HG03108 (cell line): ENCODE measurements at regions not wholly inside any gene's neighbourhood (a gene's known extent, or its start where the extent isn't known, plus 50 kb on each side); places are given as distances from the start of the nearest gene placed in this dataset.
"Not testable (repeated sequence)": the region's sequence is repeated elsewhere in the genome, so short reads cannot be mapped to it uniquely, and the experiment has no call there.

Source experiments
- ATAC-seq: cut with Tn5 transposase; IDR thresholded peaks from one replicate; pipeline ENCODE4 v1.9.1; 2021; ENCODE audit warnings: moderate library complexity; ENCODE audit not compliant: unreplicated experiment

DNA sequence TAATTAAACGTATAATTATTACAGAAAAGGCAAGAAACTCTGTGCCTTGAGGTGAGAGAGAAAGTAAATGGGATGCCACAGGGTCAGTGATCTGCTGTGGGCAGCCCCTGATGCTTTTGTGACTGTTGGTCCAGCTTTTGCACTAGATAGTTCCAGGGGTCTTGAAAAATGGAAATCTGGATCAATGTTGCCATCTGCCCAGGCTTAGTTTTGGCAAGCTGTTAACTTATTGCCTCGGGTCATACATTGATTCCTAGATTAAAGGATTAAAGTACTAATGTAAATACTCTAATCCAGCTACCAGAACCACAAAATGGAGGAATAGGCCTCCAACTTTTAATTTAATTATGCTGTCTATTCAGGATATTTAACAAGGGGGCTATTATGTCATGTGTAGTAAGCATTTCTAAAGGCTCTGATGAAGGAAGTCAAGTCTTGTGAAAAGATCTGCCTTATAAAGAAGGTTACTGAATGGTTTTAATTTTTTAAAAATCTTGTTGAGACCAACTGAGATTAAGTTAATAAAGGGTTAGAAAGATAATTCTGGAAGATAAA is 376.0 kb upstream of the HS3ST5 start:
- ATAC-seq: no peak

DNA sequence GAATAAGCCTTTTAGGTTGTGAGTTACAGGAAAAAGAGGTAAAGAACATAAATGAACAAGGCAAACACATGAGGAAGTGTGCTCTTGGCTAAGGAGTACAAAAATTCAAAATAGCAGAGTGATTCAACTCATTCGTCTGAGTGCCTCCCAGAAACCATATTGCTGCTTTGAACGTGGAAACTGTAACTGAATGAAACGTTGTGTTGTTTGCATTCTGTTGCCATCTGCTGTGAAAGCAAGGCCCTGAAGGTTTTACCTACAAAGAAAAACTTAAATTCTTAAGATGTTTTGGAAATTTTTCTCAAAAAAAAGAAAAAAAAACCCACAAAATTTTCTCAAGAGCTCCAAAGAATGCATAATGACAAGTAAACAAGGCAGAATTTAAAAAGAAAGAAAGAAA is 375.4 kb upstream of the HS3ST5 start:
- ATAC-seq: no peak

DNA sequence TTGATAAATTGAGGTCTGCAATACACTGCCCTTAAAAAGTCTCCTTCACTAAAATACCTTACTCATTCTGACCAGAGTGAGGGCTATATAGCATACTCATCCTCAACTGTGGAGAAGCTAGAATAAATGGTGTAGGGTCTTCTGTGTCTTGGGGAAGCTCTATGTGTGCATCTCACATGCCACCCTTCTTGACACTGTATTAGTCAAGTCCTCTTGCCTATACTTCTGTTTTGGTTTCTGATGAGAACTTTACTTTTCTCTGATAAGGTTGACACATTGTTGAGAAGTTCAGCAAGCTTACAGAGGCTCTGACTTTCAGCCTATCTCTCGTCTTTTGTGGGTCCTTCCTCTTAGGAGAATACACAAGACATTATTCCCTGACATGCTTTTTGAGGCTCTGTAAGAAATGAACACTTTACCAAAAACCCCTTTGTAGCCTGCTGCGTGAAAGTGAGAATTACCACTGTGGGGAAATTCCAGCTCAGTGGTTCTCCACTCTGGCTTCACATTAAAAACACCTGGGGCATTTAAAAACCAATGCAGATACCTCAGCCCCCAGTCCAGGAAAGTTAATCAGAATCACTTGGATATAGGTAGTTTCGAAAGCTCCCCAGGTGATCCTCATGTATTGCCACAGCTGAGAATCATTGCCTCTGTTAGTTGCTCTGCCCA is 372.1 kb upstream of the HS3ST5 start:
- ATAC-seq: no peak

DNA sequence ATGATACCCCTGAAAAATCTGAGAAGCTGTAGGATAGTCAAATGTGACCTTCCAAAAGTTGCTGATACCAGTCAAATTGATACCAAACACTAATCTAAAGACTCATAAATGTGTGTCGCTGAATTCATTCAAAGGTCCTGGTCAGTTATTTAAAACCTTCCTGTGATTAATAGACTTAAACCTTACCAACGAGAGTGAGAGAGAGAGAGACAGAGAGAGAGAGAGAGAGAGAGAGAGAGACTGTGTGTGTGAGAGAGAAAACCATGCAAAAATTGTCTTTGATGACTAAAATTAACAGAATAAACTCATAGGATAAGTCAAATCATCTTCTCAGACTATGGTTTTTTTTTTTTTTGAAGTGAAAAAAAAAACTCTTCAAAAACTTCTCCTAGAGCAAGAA is 370.9 kb upstream of the HS3ST5 start:
- ATAC-seq: no peak

DNA sequence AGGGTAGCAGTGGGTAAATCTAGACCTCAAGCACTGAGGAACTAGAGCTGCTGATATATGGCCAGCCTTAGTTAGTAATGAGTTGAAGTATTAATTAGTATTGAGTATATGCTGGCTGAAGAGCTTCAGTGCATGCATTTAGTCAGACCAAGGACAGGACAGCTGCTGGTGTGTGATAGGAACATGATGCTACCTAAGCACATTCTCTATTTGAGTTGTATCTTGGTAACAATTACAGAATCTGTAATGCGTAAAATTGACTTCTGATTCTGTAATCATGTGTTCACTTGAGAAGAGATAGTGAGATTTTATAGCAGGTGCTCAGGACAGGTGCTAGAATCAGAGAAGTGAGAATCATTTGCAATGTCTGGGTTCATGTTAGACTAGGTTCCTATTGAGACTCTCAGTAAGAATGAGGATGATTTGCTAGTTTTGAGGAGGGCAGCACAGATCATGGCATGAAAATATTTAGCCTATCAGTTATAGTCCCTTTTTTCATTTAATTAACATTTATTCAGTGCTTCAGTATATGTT is 369.4 kb upstream of the HS3ST5 start:
- ATAC-seq: no peak

DNA sequence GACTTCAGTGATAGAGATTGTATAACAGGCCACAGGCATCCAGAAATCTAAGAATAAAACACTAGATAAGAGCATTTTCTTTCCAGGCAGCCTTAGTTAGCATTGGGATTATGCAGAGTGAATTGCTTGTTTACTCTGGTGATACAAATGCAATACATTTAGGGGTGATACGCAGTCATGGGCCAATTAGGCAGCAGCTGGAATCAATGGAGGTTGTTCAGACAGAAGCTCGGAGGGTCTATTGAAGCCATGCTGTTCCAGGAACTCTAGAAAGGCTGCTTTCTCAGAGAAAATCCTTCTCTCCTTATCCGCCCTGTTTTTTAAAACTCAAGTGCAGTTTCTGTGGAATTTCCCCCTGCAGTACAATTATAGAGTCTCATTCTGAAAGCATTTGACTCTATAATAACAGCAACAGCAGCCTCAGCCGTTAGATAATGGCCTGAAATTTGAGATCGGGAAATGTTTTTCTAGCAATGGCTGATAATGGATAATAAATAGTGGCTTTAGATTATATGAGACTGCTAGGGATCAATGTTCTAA is 364.3 kb upstream of the HS3ST5 start:
- no peak for ATAC-seq

DNA sequence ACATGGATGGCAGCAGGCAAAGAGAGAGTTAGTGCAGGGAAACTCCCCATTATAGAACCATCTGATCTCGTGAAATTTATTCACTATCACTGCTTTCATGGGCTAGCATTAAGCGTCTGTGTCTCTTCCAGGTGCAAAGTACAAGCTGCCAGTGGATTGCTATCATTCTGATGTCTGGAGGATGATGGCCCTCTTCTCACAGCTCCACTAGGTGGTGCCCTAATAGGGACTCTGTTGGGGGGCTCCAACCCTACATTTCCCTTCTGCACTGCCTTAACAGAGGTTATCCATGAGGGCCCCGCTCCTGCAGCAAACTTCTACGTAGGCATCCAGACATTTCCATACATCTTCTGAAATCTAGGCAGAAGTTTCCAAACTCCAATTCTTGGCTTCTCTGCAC is 347.8 kb upstream of the HS3ST5 start:
- ATAC-seq: no peak

DNA sequence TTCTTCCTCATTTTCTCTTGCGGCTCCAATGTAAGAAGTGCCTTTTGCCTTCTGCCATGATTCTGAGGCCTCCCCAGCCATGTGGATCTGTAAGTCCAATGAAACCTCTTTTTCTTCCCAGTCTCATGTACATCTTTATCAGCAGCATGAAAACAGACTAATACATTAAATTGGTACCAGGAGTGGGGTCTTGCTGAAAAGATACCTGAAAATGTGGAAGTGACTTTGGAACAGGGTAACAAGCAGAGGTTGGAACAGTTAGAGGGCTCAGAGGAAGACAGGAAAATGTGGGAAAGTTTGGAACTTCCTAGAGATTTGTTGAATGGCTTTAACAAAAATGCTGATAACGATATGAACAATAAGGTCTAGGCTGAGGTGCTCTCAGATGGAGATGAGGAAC is 316.7 kb upstream of the HS3ST5 start:
- ATAC-seq: no peak

DNA sequence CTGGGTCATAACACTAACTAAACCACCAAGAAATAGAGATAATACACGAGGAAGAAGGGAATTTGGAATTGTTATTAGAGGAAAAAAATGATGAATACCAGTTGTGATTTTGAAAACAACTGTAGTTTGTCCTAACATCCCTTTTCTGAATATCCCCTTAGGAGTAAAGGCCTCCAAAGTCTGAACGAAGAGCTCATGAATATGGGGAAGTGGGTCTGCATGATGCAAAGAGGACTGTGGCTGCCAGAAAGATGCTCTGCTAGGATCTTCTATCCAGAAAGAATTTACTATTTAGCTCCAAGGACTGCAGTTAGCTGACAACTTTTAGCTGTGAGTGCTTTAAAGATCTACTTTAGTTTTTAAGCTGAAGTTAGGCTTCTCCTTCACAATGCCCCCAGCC is 308.8 kb upstream of the HS3ST5 start:
- ATAC-seq: no peak

DNA sequence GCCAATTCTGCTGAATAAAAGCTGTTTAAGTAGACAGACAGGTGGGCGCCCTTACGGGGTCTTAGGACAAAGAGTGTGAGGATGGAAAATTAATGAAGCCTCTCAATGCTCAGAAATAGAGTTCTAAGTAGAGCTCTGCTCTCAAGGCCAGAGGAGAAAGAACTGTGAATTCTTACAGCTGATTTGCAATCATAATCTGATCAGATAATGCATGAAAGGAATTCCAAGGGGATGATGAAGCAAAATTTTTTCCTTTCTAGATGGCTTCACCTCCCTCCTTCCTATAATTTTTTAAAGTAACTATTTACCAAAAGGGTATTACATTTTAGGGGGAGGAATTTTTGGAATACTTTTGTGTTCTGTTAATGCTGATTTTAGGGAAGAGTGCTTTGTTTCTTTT is 308.1 kb upstream of the HS3ST5 start:
- no peak for ATAC-seq

DNA sequence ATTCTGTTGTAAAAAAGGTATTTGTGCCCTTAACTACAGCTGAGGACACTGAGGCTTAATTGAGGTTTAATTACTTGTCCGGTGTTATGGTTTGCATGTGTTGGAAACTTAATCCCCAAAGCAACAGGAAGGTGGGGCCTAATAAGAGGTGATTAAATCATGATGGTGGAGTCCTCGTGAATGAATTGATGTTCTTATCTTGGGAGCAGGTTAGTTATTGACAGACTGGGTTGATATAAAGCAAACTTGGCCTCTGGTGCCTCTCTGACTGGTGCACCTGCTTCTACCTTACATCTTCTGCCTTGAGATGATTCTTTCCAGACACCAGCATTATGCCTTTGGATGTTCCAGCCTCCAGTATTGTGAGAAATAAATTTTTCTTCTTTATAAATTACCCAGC is 306.5 kb upstream of the HS3ST5 start:
- ATAC-seq: no peak

DNA sequence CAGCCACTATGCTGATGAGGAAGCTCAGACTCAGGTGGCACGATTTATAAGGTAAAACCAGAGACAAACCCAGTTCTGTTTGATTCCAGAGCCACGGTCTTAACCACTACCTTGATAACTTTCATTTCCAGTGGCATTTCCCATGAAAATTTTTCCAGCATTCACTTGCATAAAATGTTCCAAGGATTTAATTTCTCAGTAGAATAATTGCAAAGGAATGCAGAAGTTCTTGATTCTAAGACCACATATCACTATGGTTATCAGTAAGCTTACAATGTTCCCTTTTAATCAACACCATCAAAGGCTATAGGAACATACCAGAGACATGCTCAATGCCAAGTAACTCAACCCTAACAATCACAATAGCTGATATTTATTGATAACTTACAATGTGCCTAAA is 306.0 kb upstream of the HS3ST5 start:
- no peak for ATAC-seq

DNA sequence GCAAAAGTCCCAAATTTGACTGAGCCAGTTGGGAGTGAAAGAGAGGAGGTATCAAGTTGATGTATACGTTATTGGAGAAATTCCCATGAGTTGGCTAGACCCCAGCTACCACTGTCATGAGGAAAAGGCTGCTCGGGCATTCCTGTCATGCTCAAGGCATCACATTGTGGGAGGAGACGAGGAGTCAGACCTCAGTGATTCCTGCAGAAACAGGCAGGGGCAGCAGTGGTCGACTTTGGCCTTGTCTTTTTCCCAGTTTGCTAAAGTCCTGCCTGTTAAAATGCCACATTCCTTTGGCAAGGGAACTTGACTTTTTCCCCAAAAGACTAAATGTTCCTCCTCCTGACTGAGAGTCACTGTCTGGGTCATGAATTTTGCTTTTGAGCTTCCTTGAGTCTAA is 295.5 kb upstream of the HS3ST5 start:
- no peak for ATAC-seq

DNA sequence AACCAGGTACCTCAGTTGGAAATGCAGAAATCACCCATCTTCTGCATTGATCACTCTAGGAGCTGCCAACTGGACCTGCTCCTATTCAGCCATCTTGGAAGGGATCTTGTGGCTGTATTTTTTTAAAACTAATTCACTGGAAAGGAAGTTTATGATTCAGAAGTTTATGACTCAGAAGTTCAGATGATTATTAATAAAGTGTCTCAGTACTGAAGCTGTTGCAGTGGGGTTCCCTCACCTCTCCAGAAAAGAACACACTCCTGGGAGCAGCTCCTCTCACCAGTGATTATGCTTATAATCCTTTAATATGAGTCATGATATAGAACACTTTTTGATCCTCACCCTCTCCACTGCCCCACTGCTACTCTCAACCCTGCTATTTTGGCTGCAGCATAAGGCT is 291.2 kb upstream of the HS3ST5 start:
- ATAC-seq: no peak

DNA sequence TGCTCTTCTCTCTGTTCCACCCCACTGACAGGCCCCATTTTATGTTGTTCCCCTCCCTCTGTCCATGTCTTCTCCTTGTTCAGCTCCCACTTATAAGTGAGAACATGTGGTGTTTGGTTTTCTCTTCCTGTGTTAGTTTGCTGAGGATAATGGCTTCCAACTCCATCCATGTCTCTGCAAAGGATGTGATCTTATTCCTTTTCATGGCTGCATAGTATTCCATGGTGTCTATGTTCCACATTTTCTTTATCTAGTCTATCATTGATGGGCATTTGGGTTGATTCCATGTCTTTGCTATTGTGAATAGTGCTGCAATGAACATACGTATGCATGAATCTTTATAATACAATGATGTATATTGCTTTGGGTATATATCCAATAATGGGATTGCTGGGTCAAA is 283.4 kb upstream of the HS3ST5 start:
- not testable (repeated sequence) for ATAC-seq

DNA sequence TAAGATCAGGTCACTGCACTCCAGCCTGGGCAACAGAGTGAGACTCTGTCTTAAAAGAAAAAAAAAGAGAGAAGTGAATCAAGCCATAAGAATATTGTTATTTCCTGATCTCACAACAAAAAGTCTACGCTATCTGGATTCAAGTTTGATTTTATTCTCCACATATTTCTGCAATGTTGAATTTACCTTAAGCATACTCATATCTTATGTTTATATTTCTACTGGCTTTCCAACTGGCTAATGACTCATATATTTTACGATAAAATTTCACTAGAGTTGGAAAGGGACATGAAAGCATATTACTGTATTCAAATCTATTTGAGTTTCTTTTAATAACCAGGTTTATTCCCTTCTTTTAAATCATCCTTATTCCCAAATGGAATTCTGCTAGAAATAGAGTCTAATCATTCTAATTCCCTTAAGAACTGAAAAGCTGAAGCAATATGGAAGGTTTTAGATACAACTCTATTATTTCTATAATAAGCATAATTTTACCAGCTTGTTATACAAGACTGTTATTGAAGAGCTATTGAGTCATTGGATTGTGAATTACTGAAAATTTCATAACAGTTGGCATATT is 276.9 kb upstream of the HS3ST5 start:
- ATAC-seq: no peak

DNA sequence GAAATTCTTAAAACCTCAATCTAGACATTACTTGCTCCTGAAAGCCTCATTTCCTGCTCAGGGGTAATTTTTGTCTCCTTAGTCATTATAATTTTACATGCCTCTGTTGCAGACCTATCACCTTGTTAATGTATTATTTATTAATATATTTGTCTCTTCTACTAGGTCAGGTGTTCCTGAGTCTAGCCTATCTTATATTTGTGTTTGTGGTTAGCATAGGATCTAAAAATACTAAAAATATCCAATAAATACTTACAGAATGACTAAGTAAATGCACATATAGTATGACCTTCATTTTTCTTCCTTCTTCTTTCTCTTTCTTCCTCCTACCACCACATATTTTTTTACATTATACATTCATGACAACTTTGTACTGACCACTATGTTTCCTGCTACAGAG is 268.9 kb upstream of the HS3ST5 start:
- ATAC-seq: no peak

DNA sequence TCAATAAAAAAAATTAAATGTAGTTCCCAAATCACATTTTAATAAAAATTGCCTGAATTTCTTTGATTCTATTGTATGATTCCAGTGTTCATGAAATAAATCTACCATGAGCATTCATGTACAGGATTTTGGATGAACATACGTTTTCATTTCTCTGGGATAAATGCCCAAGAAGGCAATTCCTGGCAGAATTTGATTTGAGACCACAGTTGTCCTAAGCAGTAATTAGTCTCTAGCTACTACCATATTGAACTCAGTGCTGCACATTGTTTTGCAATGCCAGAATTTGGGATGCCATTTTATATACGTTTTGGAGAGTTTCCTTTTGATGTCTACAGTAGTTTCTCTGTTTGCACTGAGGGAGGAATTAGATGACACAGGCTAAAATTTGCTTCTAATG is 265.3 kb upstream of the HS3ST5 start:
- no peak for ATAC-seq

DNA sequence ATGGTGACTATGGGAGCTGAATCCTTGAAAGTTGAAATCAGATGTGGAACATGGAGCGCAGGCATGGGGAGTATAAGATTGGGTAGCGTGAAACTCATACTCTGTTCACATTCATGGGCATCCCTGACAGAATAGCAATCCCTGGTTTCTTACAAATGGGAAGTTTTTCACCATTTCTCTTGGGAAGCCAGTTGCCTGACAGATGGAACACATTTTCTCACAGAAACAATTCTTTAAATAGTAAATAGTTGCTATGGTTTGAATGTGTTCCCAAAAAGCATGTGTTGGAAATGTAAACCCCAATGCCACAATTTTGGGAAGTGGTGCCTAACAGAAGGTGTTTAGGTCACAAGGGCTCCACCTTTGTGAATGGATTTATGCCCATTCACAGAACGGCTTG is 262.8 kb upstream of the HS3ST5 start:
- no peak for ATAC-seq

DNA sequence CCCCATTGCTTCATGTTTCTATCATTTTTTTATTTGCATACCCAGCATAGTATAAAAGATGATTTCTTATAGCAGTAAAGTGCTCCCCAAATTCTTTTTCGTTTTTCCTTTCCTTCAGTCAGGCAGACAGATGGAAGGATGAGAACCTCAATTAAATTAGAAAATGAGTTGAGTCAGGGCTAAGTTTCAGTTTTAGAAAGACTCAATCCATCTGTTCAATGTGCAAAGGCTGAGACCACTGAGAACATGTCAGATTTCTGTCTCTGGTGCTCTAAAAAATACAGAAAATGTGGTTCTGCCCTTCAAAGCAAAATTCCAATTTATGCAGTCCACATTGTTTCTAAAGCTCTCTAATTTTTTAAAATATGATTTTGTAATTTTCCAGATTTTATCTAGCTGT is 257.6 kb upstream of the HS3ST5 start:
- ATAC-seq: no peak

DNA sequence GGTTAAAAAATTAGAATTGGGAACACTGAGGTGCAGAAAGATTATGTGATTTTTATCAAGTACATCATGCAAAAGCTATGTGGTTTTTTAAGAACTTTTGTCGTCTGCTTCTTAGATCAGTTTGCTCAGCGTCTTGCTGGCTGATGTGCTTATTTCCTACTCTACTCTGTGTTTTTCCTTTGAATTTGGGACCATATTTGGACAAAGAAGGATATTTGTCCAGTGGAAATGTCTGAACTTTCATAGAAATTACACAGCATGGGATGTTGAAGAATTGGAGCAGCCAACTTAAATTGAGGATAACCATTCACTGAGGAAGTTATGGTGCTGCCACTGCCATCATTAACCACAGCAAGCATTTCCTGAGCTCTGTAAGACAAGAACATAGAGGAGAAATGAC is 252.8 kb upstream of the HS3ST5 start:
- ATAC-seq: no peak

DNA sequence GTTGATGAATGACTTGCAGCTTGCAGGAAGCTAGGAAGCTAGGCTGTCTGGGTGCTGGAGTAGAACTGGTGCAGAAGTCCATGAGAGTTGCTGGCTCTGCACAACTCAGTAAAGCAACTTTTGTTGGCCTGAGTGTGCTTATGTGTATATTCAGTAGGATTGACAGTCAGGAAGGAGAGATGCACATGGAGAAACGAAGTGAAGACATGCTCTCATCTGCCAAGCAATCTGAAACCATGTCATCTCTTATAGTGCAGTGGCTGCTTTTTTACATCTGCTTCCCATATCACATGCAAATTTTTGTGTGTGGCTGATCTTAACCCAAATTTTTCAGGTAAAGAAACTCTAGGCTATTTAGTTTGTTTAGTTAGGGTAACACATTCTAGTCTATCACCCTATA is 252.4 kb upstream of the HS3ST5 start:
- no peak for ATAC-seq
